Psoas muscle (tissue), 7 donors: ENCODE measurements at regions not wholly inside any gene's neighbourhood (a gene's known extent, or its start where the extent isn't known, plus 50 kb on each side); places are given as distances from the start of the nearest gene placed in this dataset.

ENCODE experiments used
- ATAC-seq, 4 donors: fragments of 200-7000 bp; cut with Tn5 transposase; one replicate each; pipeline ENCODE4 v1.9.1; 2020; ENCODE audit warnings: moderate library complexity in 3 of 4, mild to moderate bottlenecking in 2 of 4
- DNase-seq, 2 donors: peaks; one replicate each; pipeline ENCODE4 v3.0.0-alpha.2; 2020
- H3K27ac ChIP-seq: fragments of 200-600 bp; one replicate; pipeline ENCODE4 v1.8.0; 2022
- H3K27me3 ChIP-seq, 3 donors: fragments of 200-600 bp in 1 of 3; one replicate each; pipeline versions ENCODE4 v1.6.1 to v1.8.0; 2013 to 2022; ENCODE audit warnings: low read length in 2 of 3, mild to moderate bottlenecking in 2 of 3, moderate library complexity in 1 of 3; ENCODE audit not compliant: insufficient read depth in 3 of 3
- H3K36me3 ChIP-seq, 2 donors: fragments of 200-600 bp in 1 of 2; one replicate each; pipeline versions ENCODE4 v1.6.1 to v1.8.0; 2013 to 2022; ENCODE audit warnings: low read depth in 1 of 2, mild to moderate bottlenecking in 1 of 2, moderate library complexity in 1 of 2; ENCODE audit not compliant: insufficient read depth in 1 of 2
- H3K4me1 ChIP-seq: fragments of 200-600 bp; one replicate; pipeline ENCODE4 v1.8.0; 2022
- H3K4me3 ChIP-seq: fragments of 200-600 bp; one replicate; pipeline ENCODE4 v1.8.0; 2022; ENCODE audit warnings: mild to moderate bottlenecking
- H3K9me3 ChIP-seq: fragments of 200-600 bp; one replicate; pipeline ENCODE4 v1.8.0; 2022
- WGBS, 3 donors: extraction: QIAGEN DNeasy Blood & Tissue Kit; methylation state at CpG; one replicate each; pipeline versions ENCODE4 v1.1.6 to v1.1.7; 2013; 5-methylcytosine and 5-hydroxymethylcytosine counted together
- intact Hi-C, 2 donors: fragments of 100-400 bp; cut with DNase I; formaldehyde crosslinking; loops; one replicate each; pipeline versions ENCODE4 v1.11.0 to v1.14.2; 2022
- TF ChIP-seq, protein P1 (sequence below): fragments of 200-600 bp; IDR thresholded peaks from one replicate; pipeline ENCODE4 v1.8.0; 2022; ENCODE audit warnings: antibody characterized with exemption
- donor health status: healthy with polysubstance abuse.
- donor health status: DM: no; HTN: no; CAD: no; lungs with moderate emphysema.
- donor health status: Bipolar disorder and iron deficiency.
- donor health status: healthy.
- donor health status: DM: yes; HTN: yes; CAD: no.
- donor health status: DM: no; HTN: no; CAD: no.
- donor health status: DM: yes; HTN: yes; CAD: no.

DNA sequence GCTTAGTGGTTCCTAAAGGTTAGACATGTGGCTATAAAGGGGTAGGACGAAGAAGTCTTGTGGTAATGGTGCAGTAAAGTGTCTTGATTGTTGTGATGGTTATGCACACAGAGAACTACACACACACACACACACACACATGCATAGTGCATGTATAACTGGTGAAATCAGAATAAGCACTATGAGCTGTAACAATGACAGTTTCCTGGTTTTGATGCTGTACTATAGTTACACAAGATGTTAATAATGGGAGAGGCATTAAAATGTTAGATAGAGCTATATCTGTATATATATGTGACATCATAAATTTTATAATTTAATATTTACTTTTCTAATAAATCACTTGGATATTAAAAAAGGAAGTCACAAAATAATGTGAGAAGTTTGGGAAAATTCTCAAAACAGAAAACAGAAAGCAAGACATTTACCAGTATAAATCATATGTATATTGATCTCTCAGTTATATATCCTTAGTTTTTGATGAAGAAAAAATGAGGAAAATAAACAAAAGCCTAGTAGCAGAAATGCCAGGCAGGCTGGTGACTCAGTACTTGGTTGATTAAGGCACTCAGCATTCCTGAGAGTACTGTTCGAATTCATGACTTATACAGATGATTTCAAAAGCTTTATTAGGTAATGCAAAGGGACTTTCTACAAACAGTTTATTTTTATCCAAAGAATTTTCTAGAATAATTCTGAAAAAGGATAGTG lies 350.5 kb upstream of the DAB2 start:
- intact Hi-C loops = no loop called here
- Histone ChIP-seq H3K36me3 (no peaks in the 10 kb centered on the region), H3K27ac (no peak overlapping the region), H3K27me3 (no peaks in the 10 kb centered on the region), H3K9me3 (no peaks in the 10 kb centered on the region), H3K4me3 (no peak overlapping the region), H3K4me1 (no peaks in the 10 kb centered on the region)
- DNase-seq (no peak), ATAC-seq (no peak)
- 56 to 75% (median 61%) methylated on average over 2 of the region's 2 CpGs for WGBS, 3 donors
- TF ChIP-seq, protein P1, sequence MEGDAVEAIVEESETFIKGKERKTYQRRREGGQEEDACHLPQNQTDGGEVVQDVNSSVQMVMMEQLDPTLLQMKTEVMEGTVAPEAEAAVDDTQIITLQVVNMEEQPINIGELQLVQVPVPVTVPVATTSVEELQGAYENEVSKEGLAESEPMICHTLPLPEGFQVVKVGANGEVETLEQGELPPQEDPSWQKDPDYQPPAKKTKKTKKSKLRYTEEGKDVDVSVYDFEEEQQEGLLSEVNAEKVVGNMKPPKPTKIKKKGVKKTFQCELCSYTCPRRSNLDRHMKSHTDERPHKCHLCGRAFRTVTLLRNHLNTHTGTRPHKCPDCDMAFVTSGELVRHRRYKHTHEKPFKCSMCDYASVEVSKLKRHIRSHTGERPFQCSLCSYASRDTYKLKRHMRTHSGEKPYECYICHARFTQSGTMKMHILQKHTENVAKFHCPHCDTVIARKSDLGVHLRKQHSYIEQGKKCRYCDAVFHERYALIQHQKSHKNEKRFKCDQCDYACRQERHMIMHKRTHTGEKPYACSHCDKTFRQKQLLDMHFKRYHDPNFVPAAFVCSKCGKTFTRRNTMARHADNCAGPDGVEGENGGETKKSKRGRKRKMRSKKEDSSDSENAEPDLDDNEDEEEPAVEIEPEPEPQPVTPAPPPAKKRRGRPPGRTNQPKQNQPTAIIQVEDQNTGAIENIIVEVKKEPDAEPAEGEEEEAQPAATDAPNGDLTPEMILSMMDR = no peak

DNA sequence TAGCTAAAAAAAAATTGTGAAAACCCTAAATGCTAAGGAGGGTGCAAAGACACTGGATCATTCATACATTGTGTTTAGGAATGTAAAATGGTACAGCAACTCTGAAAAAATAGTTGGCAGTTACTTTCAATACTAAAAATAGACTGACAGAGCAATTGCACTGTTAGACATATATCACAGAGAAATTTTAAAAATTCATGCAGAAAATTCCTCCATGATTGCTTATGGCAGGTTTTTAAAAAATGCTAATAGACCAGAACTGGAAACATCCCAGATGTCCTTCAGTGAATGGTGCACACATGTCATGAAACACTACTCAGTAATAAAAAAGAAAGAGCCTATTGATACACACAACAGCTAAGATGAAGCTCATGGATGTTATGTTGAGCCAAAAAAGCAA lies 349.8 kb upstream of the DAB2 start:
- DNase-seq (no peak), ATAC-seq (no peak)
- Histone ChIP-seq H3K4me3 (no peak overlapping the region), H3K9me3 (no peaks in the 10 kb centered on the region), H3K27ac (no peak overlapping the region), H3K36me3 (no peaks in the 10 kb centered on the region), H3K27me3 (no peaks in the 10 kb centered on the region), H3K4me1 (no peaks in the 10 kb centered on the region)
- intact Hi-C loops = no loop called here
- TF ChIP-seq, protein P1 = no peak

DNA sequence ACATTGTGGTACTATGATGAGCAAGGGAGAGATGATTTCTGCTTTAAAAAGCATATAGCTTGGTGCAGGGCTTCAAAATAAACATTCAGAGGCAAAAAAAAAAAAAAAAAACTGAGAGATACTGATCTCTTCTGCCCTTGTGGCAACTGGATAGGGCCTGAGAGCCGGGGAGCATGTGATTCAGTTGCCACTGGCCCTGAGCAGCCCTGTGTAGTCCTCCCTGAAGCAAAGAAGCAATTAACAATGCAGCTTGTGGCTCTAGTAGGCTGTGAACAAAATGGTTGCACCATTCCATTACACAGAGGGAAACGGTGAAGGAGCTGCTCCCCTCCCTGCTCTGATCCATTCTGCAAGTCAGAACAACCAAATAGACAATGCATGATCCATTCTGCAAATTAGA lies 347.5 kb upstream of the DAB2 start:
- intact Hi-C loops = no loop called here
- H3K27me3 ChIP-seq = no peaks in the 10 kb centered on the region
- DNase-seq (no peak), ATAC-seq (no peak)
- no peaks in the 10 kb centered on the region for H3K4me1 ChIP-seq
- no peaks in the 10 kb centered on the region for H3K36me3 ChIP-seq
- no peaks in the 10 kb centered on the region for H3K9me3 ChIP-seq
- H3K4me3 ChIP-seq = no peak overlapping the region
- TF ChIP-seq, protein P1 = no peak
- no peak overlapping the region for H3K27ac ChIP-seq
- 62 to 70% (median 64%) methylated on average over 2 of the region's 2 CpGs for WGBS, 3 donors

DNA sequence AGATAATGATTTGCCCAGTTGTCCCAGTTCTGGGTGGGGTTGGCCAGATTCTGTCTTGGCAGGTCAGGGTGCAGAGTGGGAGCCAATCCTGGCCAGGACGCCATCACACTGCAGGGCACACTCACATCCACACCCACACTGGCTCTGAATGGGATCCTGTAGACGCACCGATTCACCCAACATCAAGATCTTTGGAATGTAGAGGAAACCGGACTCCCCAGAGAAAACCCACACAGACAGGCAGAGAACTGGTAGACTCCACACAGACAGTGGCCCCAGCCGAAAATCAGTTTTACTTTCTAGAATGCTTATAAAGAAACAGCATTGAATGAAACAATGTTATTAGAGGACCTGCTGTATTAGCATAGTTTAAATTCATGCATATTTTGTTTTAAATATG lies 343.1 kb upstream of the DAB2 start:
- WGBS, 3 donors = 78 to 88% (median 80%) methylated on average over 5 of the region's 5 CpGs
- Histone ChIP-seq H3K9me3 (no peaks in the 10 kb centered on the region), H3K4me3 (no peak overlapping the region), H3K27me3 (no peaks in the 10 kb centered on the region), H3K36me3 (no peaks in the 10 kb centered on the region), H3K4me1 (no peaks in the 10 kb centered on the region), H3K27ac (no peak overlapping the region)
- no peak for ATAC-seq
- DNase-seq = no peak
- intact Hi-C loops = no loop called here
- TF ChIP-seq, protein P1 = no peak

DNA sequence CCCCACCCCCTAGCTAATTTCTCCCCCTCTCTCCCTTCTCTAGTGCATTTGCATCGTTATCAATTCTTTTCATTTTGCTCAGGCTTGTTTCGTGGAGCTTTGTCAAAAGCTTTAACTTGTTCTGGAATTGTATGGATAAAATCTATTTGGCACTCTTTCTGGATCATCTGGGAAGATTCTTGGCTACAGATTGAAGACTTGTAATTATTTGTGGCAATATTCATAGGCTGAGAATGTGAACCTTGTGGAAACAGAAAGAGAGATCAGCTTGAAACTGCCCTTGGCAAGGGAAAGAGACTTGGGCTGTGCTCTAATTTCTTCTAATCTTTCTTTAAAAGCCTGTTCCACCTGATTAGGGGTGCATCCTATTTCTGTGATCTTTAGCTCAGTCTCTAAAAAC lies 340.6 kb upstream of the DAB2 start:
- no peaks in the 10 kb centered on the region for H3K36me3 ChIP-seq
- WGBS, 3 donors = 28 to 32% (median 29%) methylated on average over 2 of the region's 2 CpGs
- H3K27ac ChIP-seq = no peak overlapping the region
- H3K4me1 ChIP-seq = no peaks in the 10 kb centered on the region
- ATAC-seq (no peak), DNase-seq (no peak)
- intact Hi-C loops = no loop called here
- TF ChIP-seq, protein P1 = no peak
- no peaks in the 10 kb centered on the region for H3K9me3 ChIP-seq
- H3K4me3 ChIP-seq = no peak overlapping the region
- no peaks in the 10 kb centered on the region for H3K27me3 ChIP-seq
